ENCODE measurements at regions not wholly inside any gene's neighbourhood (a gene's known extent, or its start where the extent isn't known, plus 50 kb on each side); places are given as distances from the start of the nearest gene placed in this dataset.

GRCh38 chr6:85797993-85798392, 155.3 kb upstream of the SYNCRIP start:
- TF ChIP-seq CTCF (IDR thresholded peaks at IDR 0.05) (no peak), ZFX (IDR thresholded peaks at IDR 0.05; ENCODE audit: borderline replicate concordance) (no peak)
- no peak overlapping the region for H3K27ac ChIP-seq

- TF ChIP-seq CTCF (IDR thresholded peaks at IDR 0.05) (no peak), ZFX (IDR thresholded peaks at IDR 0.05; ENCODE audit: borderline replicate concordance) (no peak)
- H3K27ac ChIP-seq = no peak overlapping the region
These were observed 153.3 kb upstream of the SYNCRIP start for GRCh38 chr6:85795945-85796344.

GRCh38 chr6:85792254-85792653, 149.6 kb upstream of the SYNCRIP start:
- TF ChIP-seq ZFX (IDR thresholded peaks at IDR 0.05; ENCODE audit: borderline replicate concordance) (no peak), CTCF (IDR thresholded peaks at IDR 0.05) (no peak)
- no peak overlapping the region for H3K27ac ChIP-seq

GRCh38 chr6:85775883-85776282, 133.2 kb upstream of the SYNCRIP start:
- no peak for TF ChIP-seq ZFX (IDR thresholded peaks at IDR 0.05; ENCODE audit: borderline replicate concordance)
- peak; percentile 18; the same call in 1 of the 2 replicates for TF ChIP-seq CTCF (IDR thresholded peaks at IDR 0.05)

GRCh38 chr6:85772641-85773040, 130.0 kb upstream of the SYNCRIP start:
- no peak for TF ChIP-seq ZFX (IDR thresholded peaks at IDR 0.05; ENCODE audit: borderline replicate concordance)
- no peak for TF ChIP-seq CTCF (IDR thresholded peaks at IDR 0.05)
- no peak overlapping the region for H3K27ac ChIP-seq

More at GRCh38 chr6:85775883-85776282, 133.2 kb upstream of the SYNCRIP start:
- H3K27ac ChIP-seq = no peak overlapping the region

GRCh38 chr6:85771925-85772430, 129.3 kb upstream of the SYNCRIP start:
- H3K27ac ChIP-seq = no peak overlapping the region
- TF ChIP-seq ZFX (IDR thresholded peaks at IDR 0.05; ENCODE audit: borderline replicate concordance) = no peak

- TF ChIP-seq ZFX (IDR thresholded peaks at IDR 0.05; ENCODE audit: borderline replicate concordance) (no peak), CTCF (IDR thresholded peaks at IDR 0.05) (no peak)
- no peak overlapping the region for H3K27ac ChIP-seq
These were observed 128.8 kb upstream of the SYNCRIP start for GRCh38 chr6:85771455-85771854.

- TF ChIP-seq CTCF (IDR thresholded peaks at IDR 0.05) (no peak), ZFX (IDR thresholded peaks at IDR 0.05; ENCODE audit: borderline replicate concordance) (no peak)
- no peak overlapping the region for H3K27ac ChIP-seq
These were observed 122.2 kb upstream of the SYNCRIP start for GRCh38 chr6:85764844-85765243.

Measured in 22Rv1 (cell line).